Osteocyte (in vitro differentiated cells): ENCODE measurements at regions not wholly inside any gene's neighbourhood (a gene's known extent, or its start where the extent isn't known, plus 50 kb on each side); places are given as distances from the start of the nearest gene placed in this dataset.

Source experiments
- DNase-seq: peaks from one replicate; pipeline ENCODE4 v3.0.0; 2021; ENCODE audit warnings: mixed read lengths; ENCODE audit not compliant: unreplicated experiment; ENCODE audit errors: extremely low spot score
- H3K27ac Mint-ChIP-seq: one replicate; pipeline ENCODE4 v1.8.0; 2021; ENCODE audit warnings: mild to moderate bottlenecking, mixed read lengths; ENCODE audit not compliant: unreplicated experiment
- H3K27me3 Mint-ChIP-seq: one replicate; pipeline ENCODE4 v1.8.0; 2021; ENCODE audit warnings: mixed read lengths; ENCODE audit not compliant: unreplicated experiment
- H3K36me3 Mint-ChIP-seq: one replicate; pipeline ENCODE4 v1.8.0; 2021; ENCODE audit warnings: mixed read lengths; ENCODE audit not compliant: unreplicated experiment
- H3K4me1 Mint-ChIP-seq: one replicate; pipeline ENCODE4 v1.8.0; 2021; ENCODE audit warnings: mixed read lengths; ENCODE audit not compliant: unreplicated experiment
- H3K4me3 Mint-ChIP-seq: one replicate; pipeline ENCODE4 v1.8.0; 2021; ENCODE audit warnings: mild to moderate bottlenecking, moderate library complexity, mixed read lengths; ENCODE audit not compliant: unreplicated experiment
- H3K9me3 Mint-ChIP-seq: one replicate; pipeline ENCODE4 v1.8.0; 2021; ENCODE audit warnings: mixed read lengths; ENCODE audit not compliant: unreplicated experiment
- CTCF ChIP-seq: fragments of 200-600 bp; sonication (generic); IDR thresholded peaks from 2 replicates; pipeline ENCODE4 v1.5.0; 2021; ENCODE audit warnings: antibody characterized with exemption, mild to moderate bottlenecking, moderate library complexity

DNA sequence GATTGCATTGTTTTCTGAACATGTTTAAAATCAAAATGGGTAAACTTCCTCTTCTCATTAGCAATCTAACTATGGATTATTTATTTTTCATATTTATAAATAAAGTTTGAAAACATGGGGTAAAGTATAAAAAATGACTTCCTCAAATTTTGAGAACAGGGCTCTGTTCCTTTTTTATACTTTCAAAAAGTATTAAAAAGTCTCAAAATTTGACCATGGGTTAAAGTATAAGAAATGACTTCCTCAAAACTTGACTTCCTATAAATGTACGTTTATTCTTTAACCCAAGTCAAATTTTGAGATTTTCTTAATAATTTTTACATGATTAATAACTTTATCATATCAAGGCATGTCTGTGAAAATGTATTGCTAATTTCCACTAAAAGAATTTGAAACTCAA, 512.4 kb downstream of the GALR1 start:
- no peak for DNase-seq
- Mint-ChIP-seq H3K9me3 (peaks cover 9% of the 10 kb centered on the region), H3K4me3 (no peak overlapping the region), H3K36me3 (no peaks in the 10 kb centered on the region), H3K27ac (no peak overlapping the region), H3K27me3 (no peaks in the 10 kb centered on the region), H3K4me1 (no peaks in the 10 kb centered on the region)
- no peak for TF ChIP-seq CTCF

DNA sequence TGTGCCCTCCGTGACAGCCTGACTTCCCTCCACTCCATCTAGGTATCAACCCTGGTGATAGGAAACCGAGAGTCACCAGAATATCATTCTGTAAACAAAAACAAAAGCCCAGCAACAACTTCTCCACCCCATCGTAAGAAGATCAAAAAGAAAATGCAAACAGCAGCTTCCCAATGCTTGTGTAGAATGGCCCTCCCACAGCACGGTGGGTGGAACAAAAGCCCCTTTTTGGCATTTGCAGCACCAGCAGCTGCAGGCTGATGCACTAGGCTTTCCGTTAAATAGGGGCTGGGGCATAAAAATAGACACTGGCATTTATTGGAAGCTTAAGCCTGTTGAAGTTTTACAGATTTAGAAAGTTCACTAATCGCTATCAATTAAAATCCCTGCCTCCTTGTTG, 513.0 kb downstream of the GALR1 start:
- H3K4me3 Mint-ChIP-seq, result no peak overlapping the region
- no peak for TF ChIP-seq CTCF
- H3K4me1 Mint-ChIP-seq, result no peaks in the 10 kb centered on the region
- H3K9me3 Mint-ChIP-seq, result peaks cover 9% of the 10 kb centered on the region
- no peak overlapping the region for H3K27ac Mint-ChIP-seq
- H3K36me3 Mint-ChIP-seq, result no peaks in the 10 kb centered on the region
- no peak for DNase-seq
- no peaks in the 10 kb centered on the region for H3K27me3 Mint-ChIP-seq

DNA sequence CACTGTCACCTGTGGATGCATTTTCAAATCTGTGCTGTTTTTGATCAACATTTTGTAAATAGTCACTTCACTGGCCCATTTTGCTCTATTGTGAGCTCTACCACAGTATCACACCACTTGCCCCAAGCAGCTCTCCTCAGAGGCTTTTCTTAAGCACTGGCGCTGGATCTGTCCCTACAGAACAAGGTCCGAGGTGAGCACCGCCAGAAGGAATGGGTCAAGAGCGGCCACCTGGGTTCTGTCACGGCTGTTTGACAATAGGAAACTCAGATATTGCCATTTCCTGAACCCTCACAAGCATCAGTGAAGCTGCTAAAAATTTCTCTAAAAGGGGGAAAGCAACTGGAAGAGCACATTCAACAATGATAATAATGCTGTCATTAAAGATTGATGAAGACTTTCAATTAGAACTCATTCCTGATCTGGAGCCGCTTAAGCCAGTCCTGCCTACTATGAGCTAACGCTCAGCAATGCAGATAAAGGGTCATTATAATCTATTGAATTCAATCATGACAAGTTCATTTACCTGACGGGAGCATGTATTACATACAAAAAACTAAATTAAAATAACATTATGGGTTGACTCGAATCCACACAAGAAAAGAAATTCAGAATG, 514.0 kb downstream of the GALR1 start:
- H3K9me3 Mint-ChIP-seq, result peaks cover 12% of the 10 kb centered on the region
- H3K4me1 Mint-ChIP-seq, result no peaks in the 10 kb centered on the region
- H3K36me3 Mint-ChIP-seq, result no peaks in the 10 kb centered on the region
- H3K27me3 Mint-ChIP-seq, result no peaks in the 10 kb centered on the region
- H3K27ac Mint-ChIP-seq, result no peak overlapping the region
- no peak overlapping the region for H3K4me3 Mint-ChIP-seq
- no peak for DNase-seq
- TF ChIP-seq CTCF, result no peak

GRCh38 chr18:77765468-77765867, 515.8 kb downstream of the GALR1 start:
- peak; percentile 24 for TF ChIP-seq CTCF
- DNase-seq, result no peak
- no peaks in the 10 kb centered on the region for H3K27me3 Mint-ChIP-seq
- H3K4me3 Mint-ChIP-seq, result no peak overlapping the region
- H3K36me3 Mint-ChIP-seq, result no peaks in the 10 kb centered on the region
- no peaks in the 10 kb centered on the region for H3K4me1 Mint-ChIP-seq
- no peak overlapping the region for H3K27ac Mint-ChIP-seq
- peaks cover 10% of the 10 kb centered on the region for H3K9me3 Mint-ChIP-seq

- no peak for TF ChIP-seq CTCF
- no peaks in the 10 kb centered on the region for H3K27me3 Mint-ChIP-seq
- H3K4me3 Mint-ChIP-seq, result no peak overlapping the region
- no peaks in the 10 kb centered on the region for H3K36me3 Mint-ChIP-seq
- no peak overlapping the region for H3K27ac Mint-ChIP-seq
- no peaks in the 10 kb centered on the region for H3K4me1 Mint-ChIP-seq
- peaks cover 10% of the 10 kb centered on the region for H3K9me3 Mint-ChIP-seq
- no peak for DNase-seq
Measured at GRCh38 chr18:77766421-77766820, 516.8 kb downstream of the GALR1 start.
